Fibroblast of mammary gland (primary cell): ENCODE measurements at regions not wholly inside any gene's neighbourhood (a gene's known extent, or its start where the extent isn't known, plus 50 kb on each side); places are given as distances from the start of the nearest gene placed in this dataset.

Source experiments
- DNase-seq: peaks from one replicate; pipeline ENCODE4 v3.0.0-alpha.2; 2010; ENCODE audit warnings: low read depth
- H3K4me3 ChIP-seq: 2 replicates; pipeline ENCODE4 v1.5.1; 2011; ENCODE audit warnings: low read depth, mild to moderate bottlenecking, low read length, moderate library complexity; ENCODE audit not compliant: control insufficient read depth
- CTCF ChIP-seq: conservative IDR thresholded peaks from 2 replicates; pipeline ENCODE4 v1.5.1; 2011; ENCODE audit warnings: low read depth, low read length, inconsistent platforms; ENCODE audit not compliant: control insufficient read depth, insufficient read depth

GRCh38 chr18:34122724-34123334 is 101.9 kb downstream of the NOL4 start:
- TF ChIP-seq CTCF: peak; percentile 99
- H3K4me3 ChIP-seq: no peak overlapping the region
- DNase-seq: peak; percentile 67

GRCh38 chr18:34121200-34121721 is 103.5 kb downstream of the NOL4 start:
- DNase-seq: peak; percentile 42
- TF ChIP-seq CTCF: no peak
- no peak overlapping the region for H3K4me3 ChIP-seq

GRCh38 chr18:34120294-34120693 is 104.4 kb downstream of the NOL4 start:
- no peak for DNase-seq
- H3K4me3 ChIP-seq: no peak overlapping the region
- TF ChIP-seq CTCF: no peak

GRCh38 chr18:34117319-34117718 is 107.4 kb downstream of the NOL4 start:
- no peak for DNase-seq
- H3K4me3 ChIP-seq: no peak overlapping the region
- TF ChIP-seq CTCF: no peak

- no peak for TF ChIP-seq CTCF
- DNase-seq: no peak
Measured at GRCh38 chr18:34115409-34116081, 109.2 kb downstream of the NOL4 start.

GRCh38 chr18:34114996-34115395 is 109.7 kb downstream of the NOL4 start:
- TF ChIP-seq CTCF: no peak
- DNase-seq: no peak
- no peak overlapping the region for H3K4me3 ChIP-seq

More at GRCh38 chr18:34115409-34116081, 109.2 kb downstream of the NOL4 start:
- H3K4me3 ChIP-seq: no peak overlapping the region
